RWPE2 (cell line): ENCODE measurements at regions not wholly inside any gene's neighbourhood (a gene's known extent, or its start where the extent isn't known, plus 50 kb on each side); places are given as distances from the start of the nearest gene placed in this dataset.

ENCODE experiments used
- ATAC-seq: fragments of 200-7000 bp; cut with Tn5 transposase; 3 replicates; pipeline ENCODE4 v1.9.1; 2021; ENCODE audit warnings: low read depth
- DNase-seq: peaks from one replicate; pipeline ENCODE4 v3.0.0-alpha.2; 2020; ENCODE audit warnings: low spot score
- H3K27ac ChIP-seq: fragments of 450-650 bp; 2 replicates; pipeline ENCODE4 v1.5.1; 2017; ENCODE audit warnings: mild to moderate bottlenecking; ENCODE audit not compliant: poor library complexity, severe bottlenecking
- H3K27me3 ChIP-seq: fragments of 250-450 bp; sonication (Bioruptor Pico); 2 replicates; pipeline ENCODE4 v1.5.1; 2021; ENCODE audit warnings: mild to moderate bottlenecking, moderate library complexity; ENCODE audit not compliant: insufficient read depth, poor library complexity, severe bottlenecking
- H3K36me3 ChIP-seq: fragments of 250-450 bp; sonication (Bioruptor Pico); 2 replicates; pipeline ENCODE4 v1.5.1; 2020; ENCODE audit warnings: low read depth, mild to moderate bottlenecking, moderate library complexity
- H3K4me1 ChIP-seq: fragments of 250-450 bp; sonication (Bioruptor Pico); 2 replicates; pipeline ENCODE4 v1.5.1; 2021; ENCODE audit warnings: mild to moderate bottlenecking, moderate library complexity; ENCODE audit not compliant: insufficient read depth, poor library complexity, severe bottlenecking
- H3K4me3 ChIP-seq: fragments of 250-450 bp; sonication (Bioruptor Pico); 2 replicates; pipeline ENCODE4 v1.5.1; 2021; ENCODE audit warnings: mild to moderate bottlenecking, moderate library complexity; ENCODE audit not compliant: severe bottlenecking
- H3K9me3 ChIP-seq: fragments of 250-450 bp; sonication (Bioruptor Pico); 2 replicates; pipeline ENCODE4 v1.5.1; 2021; ENCODE audit warnings: mild to moderate bottlenecking, moderate library complexity; ENCODE audit not compliant: severe bottlenecking
- CTCF ChIP-seq: fragments of 450-650 bp; IDR thresholded peaks from one replicate; pipeline ENCODE4 v1.5.1; 2017; ENCODE audit warnings: mild to moderate bottlenecking, moderate library complexity; ENCODE audit not compliant: poor library complexity, severe bottlenecking

GRCh38 chr22:27032091-27032761, 374.8 kb downstream of the MIAT start:
- Histone ChIP-seq H3K36me3 (no peaks in the 10 kb centered on the region), H3K4me1 (no peaks in the 10 kb centered on the region), H3K27me3 (peaks cover 25% of the 10 kb centered on the region), H3K4me3 (no peak overlapping the region), H3K9me3 (no peaks in the 10 kb centered on the region), H3K27ac (no peak overlapping the region)
- ATAC-seq (peak; percentile 21; the same call in 1 of the 3 replicates), DNase-seq (no peak)
- TF ChIP-seq CTCF = no peak

GRCh38 chr22:27041745-27042310, 384.4 kb downstream of the MIAT start:
- DNase-seq = no peak
- Histone ChIP-seq H3K27ac (no peak overlapping the region), H3K9me3 (no peaks in the 10 kb centered on the region), H3K4me1 (peaks cover 15% of the 10 kb centered on the region), H3K4me3 (no peak overlapping the region), H3K36me3 (no peaks in the 10 kb centered on the region), H3K27me3 (peaks cover 4% of the 10 kb centered on the region)
- no peak for ATAC-seq
- no peak for TF ChIP-seq CTCF

DNA sequence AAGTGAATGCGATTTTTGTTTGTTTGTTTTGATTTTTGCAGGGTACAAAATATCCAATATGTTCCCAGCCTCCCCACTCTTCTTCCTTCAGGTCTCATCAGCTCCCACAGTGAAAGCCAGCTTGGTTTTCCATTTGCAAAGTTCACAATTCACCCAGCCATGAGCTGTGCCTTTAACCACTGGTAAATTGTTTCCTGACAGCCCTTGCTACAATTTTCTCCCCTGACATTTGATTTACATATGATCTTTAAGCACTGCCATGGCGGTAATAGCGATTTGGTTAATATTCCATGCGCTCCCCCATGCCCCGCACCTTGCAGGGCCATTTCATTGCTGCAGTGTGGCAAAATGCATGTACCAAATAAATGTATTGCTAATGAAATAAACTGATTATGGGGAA, 385.9 kb downstream of the MIAT start:
- Histone ChIP-seq H3K9me3 (no peaks in the 10 kb centered on the region), H3K36me3 (no peaks in the 10 kb centered on the region), H3K27me3 (peaks cover 4% of the 10 kb centered on the region), H3K4me3 (no peak overlapping the region), H3K27ac (no peak overlapping the region), H3K4me1 (peaks cover 15% of the 10 kb centered on the region)
- ATAC-seq (no peak), DNase-seq (no peak)
- TF ChIP-seq CTCF = no peak

DNA sequence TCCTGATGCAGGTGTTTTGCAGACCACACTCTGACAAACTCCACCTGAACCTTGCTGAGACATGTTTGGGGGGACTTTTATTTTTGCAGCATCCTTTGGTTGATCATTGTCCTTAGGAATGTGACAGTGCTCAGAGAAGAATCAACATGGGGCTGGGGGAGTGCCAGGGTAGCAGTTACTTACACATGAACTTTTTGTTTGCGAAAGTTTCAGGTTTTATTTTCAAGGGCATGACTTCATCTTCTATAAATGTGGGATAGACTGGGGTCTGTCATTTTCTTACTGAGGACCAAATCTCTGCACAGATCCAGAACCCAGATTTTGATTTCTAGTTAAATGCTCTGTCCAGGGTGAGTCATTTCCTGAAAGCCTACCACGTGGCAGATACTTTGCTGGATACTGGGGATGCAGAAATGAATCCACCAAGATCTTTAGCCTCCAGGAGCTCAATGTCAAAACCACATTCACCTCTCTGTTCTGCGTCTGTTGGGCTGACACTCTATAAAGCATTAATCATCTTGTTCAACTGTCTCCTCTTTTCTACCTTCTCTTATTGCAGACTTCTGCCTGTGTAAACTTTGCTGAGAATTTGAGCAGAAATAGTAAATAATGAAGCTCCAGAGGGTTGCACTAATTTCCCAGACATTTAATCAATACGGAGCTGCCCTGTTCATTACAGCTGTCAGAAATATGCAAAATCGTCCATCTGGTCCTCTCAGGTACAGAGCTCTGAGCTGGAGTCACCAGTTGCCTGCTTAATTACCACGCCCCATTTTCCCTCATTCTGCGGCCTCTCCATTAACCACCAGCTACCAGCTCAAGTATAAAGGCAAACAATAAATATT, 387.9 kb downstream of the MIAT start:
- Histone ChIP-seq H3K4me1 (peaks cover 15% of the 10 kb centered on the region), H3K4me3 (no peak overlapping the region), H3K36me3 (no peaks in the 10 kb centered on the region), H3K27ac (peak overlapping the region; percentile 23), H3K27me3 (no peaks in the 10 kb centered on the region), H3K9me3 (no peaks in the 10 kb centered on the region)
- ATAC-seq (peak; percentile 89), DNase-seq (no peak)
- no peak for TF ChIP-seq CTCF
